ENCODE measurements at regions not wholly inside any gene's neighbourhood (a gene's known extent, or its start where the extent isn't known, plus 50 kb on each side); places are given as distances from the start of the nearest gene placed in this dataset.
"Not testable (repeated sequence)": the region's sequence is repeated elsewhere in the genome, so short reads cannot be mapped to it uniquely, and the experiment has no call there.

DNA sequence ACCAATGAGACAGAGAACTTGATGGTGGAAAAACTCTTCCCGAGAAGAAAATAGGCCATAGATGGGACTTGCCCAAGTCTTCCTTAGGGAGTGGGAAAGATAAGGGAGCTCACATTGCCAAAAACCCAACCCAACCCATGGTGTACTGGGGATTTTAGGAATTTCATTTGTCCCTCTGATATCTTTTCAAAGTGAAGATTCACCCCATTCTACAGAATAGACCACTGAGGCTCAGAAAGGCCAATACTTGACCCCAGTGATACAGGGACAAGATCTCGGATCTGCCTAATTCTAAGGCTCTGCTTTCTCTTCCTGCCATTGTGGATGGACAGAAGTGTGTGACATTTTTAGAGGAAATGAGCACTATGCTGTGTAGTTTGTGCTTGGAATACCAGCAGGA, 159.0 kb downstream of the MYCN start:
- Histone ChIP-seq H3K9me3 (no peaks in the 10 kb centered on the region), H3K36me3 (no peaks in the 10 kb centered on the region), H3K27ac (no peak overlapping the region), H3K4me1 (peaks cover 10 to 11% of the 10 kb centered on the region in 2 donors), H3K4me3 (replicated peaks in 1 of 3) (no peak overlapping the region), H3K27me3 (no peaks in the 10 kb centered on the region)
- TF ChIP-seq POLR2A (IDR thresholded peaks at IDR 0.05) = no peak
- TF ChIP-seq, protein P1, sequence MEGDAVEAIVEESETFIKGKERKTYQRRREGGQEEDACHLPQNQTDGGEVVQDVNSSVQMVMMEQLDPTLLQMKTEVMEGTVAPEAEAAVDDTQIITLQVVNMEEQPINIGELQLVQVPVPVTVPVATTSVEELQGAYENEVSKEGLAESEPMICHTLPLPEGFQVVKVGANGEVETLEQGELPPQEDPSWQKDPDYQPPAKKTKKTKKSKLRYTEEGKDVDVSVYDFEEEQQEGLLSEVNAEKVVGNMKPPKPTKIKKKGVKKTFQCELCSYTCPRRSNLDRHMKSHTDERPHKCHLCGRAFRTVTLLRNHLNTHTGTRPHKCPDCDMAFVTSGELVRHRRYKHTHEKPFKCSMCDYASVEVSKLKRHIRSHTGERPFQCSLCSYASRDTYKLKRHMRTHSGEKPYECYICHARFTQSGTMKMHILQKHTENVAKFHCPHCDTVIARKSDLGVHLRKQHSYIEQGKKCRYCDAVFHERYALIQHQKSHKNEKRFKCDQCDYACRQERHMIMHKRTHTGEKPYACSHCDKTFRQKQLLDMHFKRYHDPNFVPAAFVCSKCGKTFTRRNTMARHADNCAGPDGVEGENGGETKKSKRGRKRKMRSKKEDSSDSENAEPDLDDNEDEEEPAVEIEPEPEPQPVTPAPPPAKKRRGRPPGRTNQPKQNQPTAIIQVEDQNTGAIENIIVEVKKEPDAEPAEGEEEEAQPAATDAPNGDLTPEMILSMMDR (IDR thresholded peaks at IDR 0.05) = no peak
- intact Hi-C loops (cut with DNase I) = no loop called here
- 94 to 100% methylated on average over 2 of the region's 2 CpGs for WGBS, 2 donors
- DNase-seq = no peak

- TF ChIP-seq POLR2A (IDR thresholded peaks at IDR 0.05) = no peak
- TF ChIP-seq, protein P1 (IDR thresholded peaks at IDR 0.05) = no peak
- no peaks in the 10 kb centered on the region for H3K9me3 ChIP-seq
- intact Hi-C loops (cut with DNase I) = no loop called here
- no peak for DNase-seq
- 80 to 94% methylated on average over 4 of the region's 4 CpGs for WGBS, 2 donors
- H3K4me3 ChIP-seq (replicated peaks in 1 of 3) = no peak overlapping the region
- H3K4me1 ChIP-seq = peaks cover 16% of the 10 kb centered on the region in 2 donors
- no peaks in the 10 kb centered on the region for H3K27me3 ChIP-seq
- no peak overlapping the region for H3K27ac ChIP-seq
- no peaks in the 10 kb centered on the region for H3K36me3 ChIP-seq
Observed at GRCh38 chr2:16096962-16097361, 156.6 kb downstream of the MYCN start.

DNA sequence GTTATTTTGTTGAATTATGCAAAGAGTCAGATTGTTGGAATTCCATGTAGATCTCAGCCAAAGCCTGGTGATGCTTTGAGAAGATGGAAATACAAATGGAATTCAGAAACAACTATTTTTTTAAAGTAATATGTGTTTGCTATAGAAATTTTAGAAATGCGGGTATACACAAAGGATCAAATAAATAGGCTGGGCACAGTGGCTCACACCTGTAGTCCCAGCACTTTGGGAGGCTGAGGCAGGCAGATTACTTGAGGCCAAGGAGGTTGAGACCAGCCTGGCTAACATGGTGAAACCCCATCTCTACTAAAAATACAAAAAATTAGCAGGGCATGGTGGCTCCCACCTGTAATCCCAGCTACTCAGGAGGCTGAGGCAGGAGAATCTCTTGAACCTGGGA, 155.1 kb downstream of the MYCN start:
- H3K4me3 ChIP-seq (replicated peaks in 1 of 3); H3K9me3 ChIP-seq; H3K27me3 ChIP-seq; H3K36me3 ChIP-seq; intact Hi-C loops (cut with DNase I); H3K27ac ChIP-seq; DNase-seq: not testable (repeated sequence)
- peaks cover 16% of the 10 kb centered on the region in 2 donors for H3K4me1 ChIP-seq
- WGBS, 2 donors = 0 to 97% methylated on average over 1 of the region's 1 CpG

- H3K27ac ChIP-seq = peak overlapping the region in 2 of 3 donors; percentile 29 to 65
- H3K36me3 ChIP-seq = no peaks in the 10 kb centered on the region
- H3K27me3 ChIP-seq = no peaks in the 10 kb centered on the region
- intact Hi-C loops (cut with DNase I) = no loop called here
- H3K4me3 ChIP-seq (replicated peaks in 1 of 3) = no peak overlapping the region
- 46 to 60% methylated on average over 5 to 6 of the region's 6 CpGs for WGBS, 2 donors
- no peaks in the 10 kb centered on the region for H3K9me3 ChIP-seq
- DNase-seq = peak; percentile 14 to 42
- TF ChIP-seq, protein P1 (IDR thresholded peaks at IDR 0.05) = no peak
- no peak for TF ChIP-seq POLR2A (IDR thresholded peaks at IDR 0.05)
- peaks cover 16% of the 10 kb centered on the region in 2 donors for H3K4me1 ChIP-seq
Observed at GRCh38 chr2:16094811-16095210, 154.5 kb downstream of the MYCN start.

- 18 to 21% methylated on average over 12 to 17 of the region's 17 CpGs for WGBS, 2 donors
- peak overlapping the region; percentile 1 to 65 (median 29) for H3K27ac ChIP-seq
Observed at GRCh38 chr2:16093639-16094529, 153.5 kb downstream of the MYCN start.

More at GRCh38 chr2:16093639-16094529, 153.5 kb downstream of the MYCN start:
- H3K36me3 ChIP-seq = no peaks in the 10 kb centered on the region
- no peaks in the 10 kb centered on the region for H3K9me3 ChIP-seq
- TF ChIP-seq, protein P1 (IDR thresholded peaks at IDR 0.05) = peak in 1 of 6 experiments; percentile 21
- TF ChIP-seq POLR2A (IDR thresholded peaks at IDR 0.05) = peak in 1 of 2 donors; percentile 20
- peak; percentile 89 to 92 for DNase-seq
- peaks cover 16% of the 10 kb centered on the region in 2 donors for H3K4me1 ChIP-seq
- H3K27me3 ChIP-seq = no peaks in the 10 kb centered on the region
- H3K4me3 ChIP-seq (replicated peaks in 1 of 3) = no peak overlapping the region
- intact Hi-C loops (cut with DNase I) = no loop called here

Data from thyroid gland (tissue), 4 donors.